ENCODE measurements at regions not wholly inside any gene's neighbourhood (a gene's known extent, or its start where the extent isn't known, plus 50 kb on each side); places are given as distances from the start of the nearest gene placed in this dataset.

DNA sequence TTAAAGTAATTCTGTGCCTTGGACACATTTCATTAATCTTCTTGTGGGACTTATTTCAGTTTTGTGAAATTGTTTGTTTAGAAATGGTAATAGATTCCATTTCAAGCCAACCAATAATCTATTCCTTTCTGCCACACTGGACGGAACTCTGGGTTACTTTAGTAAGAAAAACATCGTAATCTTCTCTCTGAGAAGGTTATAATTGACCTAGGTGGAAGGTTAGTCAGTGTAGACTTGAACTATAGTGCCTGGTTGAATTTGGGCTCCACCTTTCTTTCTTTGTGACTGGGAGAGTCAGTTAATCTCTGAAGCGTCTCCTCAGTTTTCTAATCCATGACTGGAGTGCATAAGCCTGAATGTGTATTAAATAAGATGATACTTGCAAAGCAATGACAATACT lies 89.7 kb upstream of the PRLR start:
- Histone ChIP-seq H3K79me1 (ENCODE audit: low read depth in 1 of 2, low read length in 2 of 2) (no peaks in the 10 kb centered on the region), H3K27ac (ENCODE audit: insufficient read depth, low read length) (no peak overlapping the region), H3K4me3 (ENCODE audit: insufficient read depth, low read depth, low read length) (no peak overlapping the region), H2BK15ac (ENCODE audit: low read depth, low read length) (no peak overlapping the region), H3K4me2 (ENCODE audit: low read depth, low read length) (no peak overlapping the region), H2AK5ac (ENCODE audit: low read depth, low read length) (no peak overlapping the region), H2AK9ac (replicated peaks; ENCODE audit: low read depth, low read length, poor library complexity) (no peak overlapping the region), H2BK120ac (ENCODE audit: low read depth, low read length) (no peak overlapping the region), H2BK5ac (ENCODE audit: low read depth, low read length, poor library complexity, severe bottlenecking) (no peak overlapping the region), H4K20me1 (ENCODE audit: insufficient read depth, low read length) (no peaks in the 10 kb centered on the region), H4K8ac (ENCODE audit: low read depth in 2 of 2, low read length in 2 of 2) (no peak overlapping the region), H3K18ac (ENCODE audit: low read depth, low read length) (no peak overlapping the region), H3K36me3 (ENCODE audit: control insufficient read depth, insufficient read depth, low read length) (no peaks in the 10 kb centered on the region), H3K56ac (ENCODE audit: extremely low read depth, insufficient read depth, low read length) (no peak overlapping the region), H3K9ac (ENCODE audit: low read depth, low read length) (no peak overlapping the region), H3K23ac (ENCODE audit: low read depth, low read length) (no peak overlapping the region), H3K9me1 (ENCODE audit: insufficient read depth, low read length) (no peaks in the 10 kb centered on the region), H3K4ac (ENCODE audit: low read depth, low read length) (no peak overlapping the region), H3K9me3 (ENCODE audit: control insufficient read depth, insufficient read depth, low read length) (no peaks in the 10 kb centered on the region), H3K27me3 (ENCODE audit: control insufficient read depth, insufficient read depth, low read length) (no peaks in the 10 kb centered on the region), H3K14ac (replicated peaks; ENCODE audit: low read depth, low read length) (no peak overlapping the region), H2AFZ (replicated peaks; ENCODE audit: low read length, poor library complexity) (no peak overlapping the region), H3K4me1 (ENCODE audit: control insufficient read depth, insufficient read depth, low read length) (no peaks in the 10 kb centered on the region), H4K91ac (ENCODE audit: insufficient read depth, low read depth, low read length) (no peak overlapping the region), H4K5ac (ENCODE audit: low read depth, low read length) (no peak overlapping the region), H2BK20ac (ENCODE audit: low read depth, low read length) (no peak overlapping the region)
- POLR2A ChIA-PET (ENCODE audit: unreplicated experiment), result no interaction called here
- ATAC-seq (ENCODE audit: low read depth), result no peak
- no peak for DNase-seq
- BruUV-seq (replicated peaks), result no TSS peak
- dilution Hi-C loops (cut with HindIII; ENCODE audit: low sequenced_read_pairs, unreplicated experiment), result no loop called here
- in situ Hi-C loops (cut with MboI; ENCODE audit: low sequenced_read_pairs), result no loop called here
- CTCF ChIA-PET, result no interaction called here
- WGBS, 2 experiments (ENCODE audit: extremely low coverage in 2 of 2, insufficient read length in 1 of 2), result no CpG with 5 or more reads among the region's 3 CpGs
- TF ChIP-seq NFE2L2 (IDR thresholded peaks at IDR 0.05; ENCODE audit: low read depth, low read length), result no peak
- TF ChIP-seq, protein P1, sequence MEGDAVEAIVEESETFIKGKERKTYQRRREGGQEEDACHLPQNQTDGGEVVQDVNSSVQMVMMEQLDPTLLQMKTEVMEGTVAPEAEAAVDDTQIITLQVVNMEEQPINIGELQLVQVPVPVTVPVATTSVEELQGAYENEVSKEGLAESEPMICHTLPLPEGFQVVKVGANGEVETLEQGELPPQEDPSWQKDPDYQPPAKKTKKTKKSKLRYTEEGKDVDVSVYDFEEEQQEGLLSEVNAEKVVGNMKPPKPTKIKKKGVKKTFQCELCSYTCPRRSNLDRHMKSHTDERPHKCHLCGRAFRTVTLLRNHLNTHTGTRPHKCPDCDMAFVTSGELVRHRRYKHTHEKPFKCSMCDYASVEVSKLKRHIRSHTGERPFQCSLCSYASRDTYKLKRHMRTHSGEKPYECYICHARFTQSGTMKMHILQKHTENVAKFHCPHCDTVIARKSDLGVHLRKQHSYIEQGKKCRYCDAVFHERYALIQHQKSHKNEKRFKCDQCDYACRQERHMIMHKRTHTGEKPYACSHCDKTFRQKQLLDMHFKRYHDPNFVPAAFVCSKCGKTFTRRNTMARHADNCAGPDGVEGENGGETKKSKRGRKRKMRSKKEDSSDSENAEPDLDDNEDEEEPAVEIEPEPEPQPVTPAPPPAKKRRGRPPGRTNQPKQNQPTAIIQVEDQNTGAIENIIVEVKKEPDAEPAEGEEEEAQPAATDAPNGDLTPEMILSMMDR (conservative IDR thresholded peaks at IDR 0.05; ENCODE audit: low read depth, low read length), result no peak
- TF ChIP-seq, protein P2, sequence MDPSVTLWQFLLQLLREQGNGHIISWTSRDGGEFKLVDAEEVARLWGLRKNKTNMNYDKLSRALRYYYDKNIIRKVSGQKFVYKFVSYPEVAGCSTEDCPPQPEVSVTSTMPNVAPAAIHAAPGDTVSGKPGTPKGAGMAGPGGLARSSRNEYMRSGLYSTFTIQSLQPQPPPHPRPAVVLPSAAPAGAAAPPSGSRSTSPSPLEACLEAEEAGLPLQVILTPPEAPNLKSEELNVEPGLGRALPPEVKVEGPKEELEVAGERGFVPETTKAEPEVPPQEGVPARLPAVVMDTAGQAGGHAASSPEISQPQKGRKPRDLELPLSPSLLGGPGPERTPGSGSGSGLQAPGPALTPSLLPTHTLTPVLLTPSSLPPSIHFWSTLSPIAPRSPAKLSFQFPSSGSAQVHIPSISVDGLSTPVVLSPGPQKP (IDR thresholded peaks at IDR 0.05; ENCODE audit: borderline replicate concordance, low read depth, low read length), result no peak
- no peak for TF ChIP-seq CEBPB (IDR thresholded peaks at IDR 0.05; ENCODE audit: low read depth, low read length)
- TF ChIP-seq MXI1 (IDR thresholded peaks at IDR 0.05; ENCODE audit: borderline replicate concordance, low read depth, low read length), result no peak
- intact Hi-C loops (cut with micrococcal nuclease), result no loop called here

Data from IMR-90 (cell line).